ENCODE measurements at regions not wholly inside any gene's neighbourhood (a gene's known extent, or its start where the extent isn't known, plus 50 kb on each side); places are given as distances from the start of the nearest gene placed in this dataset.

- TF ChIP-seq CTCF (IDR thresholded peaks at IDR 0.05; ENCODE audit: low read depth, low read length) (no peak), POLR2A (IDR thresholded peaks at IDR 0.05; ENCODE audit: extremely low read depth, insufficient read length) (no peak)
- TF ChIP-seq, protein P1, sequence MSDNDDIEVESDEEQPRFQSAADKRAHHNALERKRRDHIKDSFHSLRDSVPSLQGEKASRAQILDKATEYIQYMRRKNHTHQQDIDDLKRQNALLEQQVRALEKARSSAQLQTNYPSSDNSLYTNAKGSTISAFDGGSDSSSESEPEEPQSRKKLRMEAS (IDR thresholded peaks at IDR 0.05; ENCODE audit: low read depth, low read length): no peak
These were observed 413.4 kb downstream of the BCL11B start for GRCh38 chr14:98858561-98858960.

All from NB4 (cell line).